ENCODE measurements at regions not wholly inside any gene's neighbourhood (a gene's known extent, or its start where the extent isn't known, plus 50 kb on each side); places are given as distances from the start of the nearest gene placed in this dataset.

DNA sequence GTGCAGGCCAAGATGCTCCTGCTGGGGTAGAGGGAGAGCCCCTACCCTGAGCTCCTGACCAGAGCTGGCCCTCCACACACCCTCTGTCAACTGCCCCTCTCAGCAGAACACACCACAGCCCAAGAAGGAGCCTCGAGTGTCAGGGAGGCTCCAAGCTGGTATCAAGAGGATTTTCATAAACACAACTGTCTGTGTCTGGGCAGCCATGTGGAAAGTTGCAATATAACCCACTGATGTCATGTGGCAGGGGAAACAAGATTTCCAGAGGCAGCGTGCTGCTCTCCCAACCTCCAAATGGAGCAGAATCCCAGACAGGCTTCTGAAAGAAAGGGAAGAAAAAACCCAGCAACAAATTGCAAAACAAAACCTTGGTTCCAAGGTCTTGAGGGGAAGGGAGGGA is 569.9 kb downstream of the BUD13 start:
- TF ChIP-seq POLR2AphosphoS5 (IDR thresholded peaks at IDR 0.05) (no peak), POLR2A (IDR thresholded peaks at IDR 0.05) (no peak), EP300 (IDR thresholded peaks at IDR 0.05) (no peak)
- TF ChIP-seq, protein P1, sequence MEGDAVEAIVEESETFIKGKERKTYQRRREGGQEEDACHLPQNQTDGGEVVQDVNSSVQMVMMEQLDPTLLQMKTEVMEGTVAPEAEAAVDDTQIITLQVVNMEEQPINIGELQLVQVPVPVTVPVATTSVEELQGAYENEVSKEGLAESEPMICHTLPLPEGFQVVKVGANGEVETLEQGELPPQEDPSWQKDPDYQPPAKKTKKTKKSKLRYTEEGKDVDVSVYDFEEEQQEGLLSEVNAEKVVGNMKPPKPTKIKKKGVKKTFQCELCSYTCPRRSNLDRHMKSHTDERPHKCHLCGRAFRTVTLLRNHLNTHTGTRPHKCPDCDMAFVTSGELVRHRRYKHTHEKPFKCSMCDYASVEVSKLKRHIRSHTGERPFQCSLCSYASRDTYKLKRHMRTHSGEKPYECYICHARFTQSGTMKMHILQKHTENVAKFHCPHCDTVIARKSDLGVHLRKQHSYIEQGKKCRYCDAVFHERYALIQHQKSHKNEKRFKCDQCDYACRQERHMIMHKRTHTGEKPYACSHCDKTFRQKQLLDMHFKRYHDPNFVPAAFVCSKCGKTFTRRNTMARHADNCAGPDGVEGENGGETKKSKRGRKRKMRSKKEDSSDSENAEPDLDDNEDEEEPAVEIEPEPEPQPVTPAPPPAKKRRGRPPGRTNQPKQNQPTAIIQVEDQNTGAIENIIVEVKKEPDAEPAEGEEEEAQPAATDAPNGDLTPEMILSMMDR (IDR thresholded peaks at IDR 0.05): no peak
- no peak for ATAC-seq (ENCODE audit: low FRiP score in 2 of 2)
- H3K4me1 ChIP-seq: no peaks in the 10 kb centered on the region
- DNase-seq: no peak
- no peak overlapping the region for H3K4me3 ChIP-seq
- no peak overlapping the region for H3K27ac ChIP-seq
- no peaks in the 10 kb centered on the region for H3K27me3 ChIP-seq
- H3K9me3 ChIP-seq: no peaks in the 10 kb centered on the region
- no peaks in the 10 kb centered on the region for H3K36me3 ChIP-seq
- WGBS, 2 donors: 66 to 74% methylated on average over 2 of the region's 2 CpGs

DNA sequence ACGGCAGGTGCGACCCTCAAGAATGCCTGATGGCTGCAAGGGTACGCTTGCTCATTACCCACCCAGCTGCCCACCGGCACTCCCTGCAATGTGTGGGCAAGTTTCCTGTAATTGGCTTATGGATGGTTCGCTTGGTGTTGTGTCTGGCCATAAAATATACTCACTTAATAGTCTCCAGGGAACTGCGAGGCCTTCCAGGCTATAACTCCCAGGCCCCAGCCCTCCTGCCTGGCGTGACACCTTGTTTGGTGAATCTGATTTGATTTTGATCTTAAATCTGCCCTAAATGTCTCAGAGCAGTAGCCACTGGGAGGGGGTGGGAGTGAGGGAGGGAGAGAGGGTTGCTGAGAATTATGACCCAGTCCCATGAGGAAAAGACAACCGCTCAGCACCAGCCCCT is 572.2 kb downstream of the BUD13 start:
- ATAC-seq (ENCODE audit: low FRiP score in 2 of 2) (no peak), DNase-seq (no peak)
- H3K27ac ChIP-seq: no peak overlapping the region
- H3K27me3 ChIP-seq: no peaks in the 10 kb centered on the region
- H3K4me3 ChIP-seq: no peak overlapping the region
- no peak for TF ChIP-seq EP300 (IDR thresholded peaks at IDR 0.05)
- TF ChIP-seq, protein P1 (IDR thresholded peaks at IDR 0.05): no peak
- no peak for TF ChIP-seq POLR2A (IDR thresholded peaks at IDR 0.05)
- TF ChIP-seq POLR2AphosphoS5 (IDR thresholded peaks at IDR 0.05): no peak
- no peaks in the 10 kb centered on the region for H3K36me3 ChIP-seq
- H3K9me3 ChIP-seq: no peaks in the 10 kb centered on the region
- 93 to 94% methylated on average over 8 of the region's 8 CpGs for WGBS, 2 donors
- no peaks in the 10 kb centered on the region for H3K4me1 ChIP-seq

DNA sequence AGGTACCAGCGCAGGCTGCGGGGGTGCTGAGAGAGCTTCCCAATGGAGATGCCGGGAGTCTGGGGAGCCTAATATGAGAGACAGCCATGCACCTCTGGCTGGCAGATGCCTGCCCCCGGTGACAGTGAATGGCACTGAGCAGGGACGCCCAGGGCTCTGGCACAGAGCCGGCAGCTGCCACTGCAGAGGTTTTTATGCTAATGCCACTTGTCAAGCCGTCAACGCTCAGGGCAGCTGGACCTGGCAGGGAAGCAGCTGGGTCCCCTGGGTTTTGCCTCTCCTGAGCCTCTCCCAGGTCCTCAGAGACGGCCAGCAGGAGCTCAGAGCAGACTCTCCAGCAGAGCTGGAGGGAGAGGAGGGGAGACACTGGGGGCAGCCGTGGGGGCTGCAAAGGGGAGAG is 573.6 kb downstream of the BUD13 start:
- TF ChIP-seq, protein P1 (IDR thresholded peaks at IDR 0.05): no peak
- TF ChIP-seq EP300 (IDR thresholded peaks at IDR 0.05) (no peak), POLR2AphosphoS5 (IDR thresholded peaks at IDR 0.05) (no peak), POLR2A (IDR thresholded peaks at IDR 0.05) (no peak)
- Histone ChIP-seq H3K36me3 (no peaks in the 10 kb centered on the region), H3K4me3 (no peak overlapping the region), H3K27me3 (no peaks in the 10 kb centered on the region), H3K4me1 (peaks cover 0 to 5% (median 3%) of the 10 kb centered on the region in 4 donors), H3K27ac (no peak overlapping the region), H3K9me3 (no peaks in the 10 kb centered on the region)
- ATAC-seq (ENCODE audit: low FRiP score in 2 of 2) (no peak), DNase-seq (peak in 1 of 2 donors; percentile 45)
- 52 to 60% methylated on average over 6 to 10 of the region's 10 CpGs for WGBS, 2 donors

DNA sequence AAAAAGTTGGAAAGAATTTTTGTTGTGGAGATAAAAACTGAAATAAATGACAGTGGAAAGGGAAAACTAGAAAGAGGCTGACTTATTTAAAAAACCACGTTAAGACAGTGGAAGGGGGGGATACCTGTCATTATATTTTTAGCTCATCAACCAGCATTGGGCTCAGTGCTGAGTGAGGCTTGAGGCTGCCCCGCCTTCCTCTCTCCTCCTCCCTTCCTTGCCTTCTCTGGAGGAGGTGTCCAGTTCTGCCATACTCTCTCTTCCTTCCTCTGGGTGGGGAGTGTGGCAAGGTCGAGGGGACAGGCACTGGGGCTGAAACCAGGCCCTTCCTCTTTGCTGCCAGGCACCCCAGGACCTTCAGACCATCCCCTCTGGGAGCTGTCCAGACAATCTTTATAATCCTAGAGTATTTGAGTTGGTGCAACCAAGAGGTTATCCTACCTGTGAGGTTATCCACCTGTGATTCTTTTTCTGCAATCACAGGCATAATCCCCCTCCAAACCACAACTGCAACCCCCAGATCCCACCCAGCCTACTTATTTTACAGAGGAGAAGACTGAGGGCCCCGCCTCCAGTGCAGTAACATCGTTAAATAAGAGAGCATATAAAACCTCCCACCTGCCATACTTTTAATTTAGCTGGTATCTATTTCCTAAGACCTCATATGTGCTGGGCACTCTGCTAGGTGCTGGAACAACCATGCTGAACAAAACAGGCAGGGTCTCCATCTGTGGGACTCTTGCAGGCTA is 578.5 kb downstream of the BUD13 start:
- WGBS, 2 donors: 45 to 51% methylated on average over 5 of the region's 5 CpGs
- Histone ChIP-seq H3K27ac (peak overlapping the region in 2 of 4 donors; percentile 64 to 77), H3K4me1 (peaks cover 0 to 21% (median 13%) of the 10 kb centered on the region in 4 donors), H3K36me3 (no peaks in the 10 kb centered on the region), H3K27me3 (no peaks in the 10 kb centered on the region), H3K9me3 (no peaks in the 10 kb centered on the region), H3K4me3 (peak overlapping the region in 3 of 4 donors; percentile 45 to 57 (median 54))
- ATAC-seq (ENCODE audit: low FRiP score in 2 of 2) (peak; percentile 39 to 44), DNase-seq (no peak)
- TF ChIP-seq, protein P1 (IDR thresholded peaks at IDR 0.05): no peak
- no peak for TF ChIP-seq POLR2AphosphoS5 (IDR thresholded peaks at IDR 0.05)
- TF ChIP-seq EP300 (IDR thresholded peaks at IDR 0.05): no peak
- no peak for TF ChIP-seq POLR2A (IDR thresholded peaks at IDR 0.05)
